Prostate gland (tissue), 2 donors: ENCODE measurements at regions not wholly inside any gene's neighbourhood (a gene's known extent, or its start where the extent isn't known, plus 50 kb on each side); places are given as distances from the start of the nearest gene placed in this dataset.

Source experiments
- DNase-seq: peaks from one replicate; pipeline ENCODE4 v3.0.0-alpha.2; 2019; ENCODE audit warnings: low spot score
- H3K27ac ChIP-seq, 2 donors: fragments of 200-600 bp; sonication (generic); 2 replicates each; pipeline ENCODE4 v1.5.1; 2017 to 2019
- H3K27me3 ChIP-seq: fragments of 200-600 bp; sonication (generic); replicated peaks from 2 replicates; pipeline ENCODE4 v1.5.1; 2019; ENCODE audit not compliant: insufficient read depth
- H3K36me3 ChIP-seq, 2 donors: fragments of 200-600 bp; sonication (generic); 1 replicate in 1 of 2; 2 replicates in 1 of 2; pipeline versions ENCODE4 v1.5.1 to v1.8.1; 2017 to 2019
- H3K4me1 ChIP-seq: fragments of 200-600 bp; sonication (generic); replicated peaks from 2 replicates; pipeline ENCODE4 v1.5.1; 2019
- H3K4me3 ChIP-seq, 2 donors: fragments of 200-600 bp; sonication (generic); 2 replicates each; pipeline ENCODE4 v1.5.1; 2017 to 2019
- H3K9me3 ChIP-seq: fragments of 200-600 bp; sonication (generic); 2 replicates; pipeline ENCODE4 v1.5.1; 2017
- CTCF ChIP-seq, 4 experiments: fragments of 200-600 bp in 2 of 4; fragments of 450-650 bp in 2 of 4; sonication (generic) in 2 of 4; IDR thresholded peaks; 1 replicate in 3 of 4; 2 replicates in 1 of 4; pipeline ENCODE4 v1.5.1; 2016 to 2019; ENCODE audit warnings: antibody characterized with exemption in 4 of 4, mild to moderate bottlenecking in 2 of 4, moderate library complexity in 2 of 4
- POLR2A ChIP-seq: fragments of 450-650 bp; IDR thresholded peaks from one replicate; pipeline ENCODE4 v1.6.1; 2016; ENCODE audit warnings: antibody characterized with exemption, mild to moderate bottlenecking
- POLR2AphosphoS5 ChIP-seq: sonication (generic); formaldehyde crosslinking; IDR thresholded peaks from one replicate; pipeline ENCODE4 v1.6.1; 2017; ENCODE audit warnings: antibody characterized with exemption
- WGBS: methylation state at CpG from one replicate; pipeline ENCODE4 v1.1.5; 2018; 5-methylcytosine and 5-hydroxymethylcytosine counted together
- intact Hi-C: fragments of 100-400 bp; cut with DNase I; formaldehyde crosslinking; loops from one replicate; pipeline ENCODE4 v1.14.2; 2022

- Histone ChIP-seq H3K27me3 (no peaks in the 10 kb centered on the region), H3K4me1 (no peaks in the 10 kb centered on the region), H3K27ac (no peak overlapping the region), H3K36me3 (no peaks in the 10 kb centered on the region), H3K9me3 (no peaks in the 10 kb centered on the region), H3K4me3 (no peak overlapping the region)
- WGBS: 32% methylated on average over 5 of the region's 5 CpGs
- peak; percentile 49 for DNase-seq
- intact Hi-C loops: no loop called here
- TF ChIP-seq POLR2A (no peak), POLR2AphosphoS5 (peak; percentile 38), CTCF (IDR thresholded peaks at IDR 0.05) (no peak)
Measured at GRCh38 chr12:30862486-30862885, 64.1 kb upstream of the TSPAN11 start.

- WGBS: 96% methylated on average over 2 of the region's 2 CpGs
- H3K27me3 ChIP-seq: no peaks in the 10 kb centered on the region
- intact Hi-C loops: no loop called here
- no peak overlapping the region for H3K27ac ChIP-seq
- H3K9me3 ChIP-seq: no peaks in the 10 kb centered on the region
- DNase-seq: no peak
- H3K4me3 ChIP-seq: no peak overlapping the region
- H3K36me3 ChIP-seq: no peaks in the 10 kb centered on the region
- TF ChIP-seq POLR2AphosphoS5 (no peak), CTCF (IDR thresholded peaks at IDR 0.05) (no peak), POLR2A (no peak)
- no peaks in the 10 kb centered on the region for H3K4me1 ChIP-seq
Measured at GRCh38 chr12:30859226-30859625, 67.3 kb upstream of the TSPAN11 start.

DNA sequence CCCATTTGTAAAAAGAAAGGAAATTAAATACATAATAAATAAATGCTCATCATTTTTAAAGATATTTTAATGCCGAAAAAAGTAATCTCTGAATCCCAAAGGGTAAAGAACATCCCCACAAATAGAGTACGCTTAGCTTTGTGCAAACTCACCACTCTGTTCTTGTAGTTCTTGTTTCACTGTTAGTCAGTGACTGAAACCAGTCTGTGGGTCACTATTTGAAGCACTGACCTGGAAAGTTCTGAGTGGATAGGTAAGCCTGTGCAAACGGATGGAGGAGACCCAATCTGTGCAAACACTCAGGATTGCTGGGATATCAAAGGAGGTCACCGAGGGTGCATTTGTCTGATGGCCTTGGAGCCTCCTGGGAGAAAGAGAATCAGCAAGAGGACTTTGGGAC, 68.1 kb upstream of the TSPAN11 start:
- Histone ChIP-seq H3K27ac (no peak overlapping the region), H3K4me1 (no peaks in the 10 kb centered on the region), H3K4me3 (no peak overlapping the region), H3K9me3 (no peaks in the 10 kb centered on the region), H3K36me3 (no peaks in the 10 kb centered on the region), H3K27me3 (no peaks in the 10 kb centered on the region)
- DNase-seq: no peak
- TF ChIP-seq POLR2A (no peak), CTCF (IDR thresholded peaks at IDR 0.05) (no peak)
- 82% methylated on average over 4 of the region's 4 CpGs for WGBS
- intact Hi-C loops: no loop called here

DNA sequence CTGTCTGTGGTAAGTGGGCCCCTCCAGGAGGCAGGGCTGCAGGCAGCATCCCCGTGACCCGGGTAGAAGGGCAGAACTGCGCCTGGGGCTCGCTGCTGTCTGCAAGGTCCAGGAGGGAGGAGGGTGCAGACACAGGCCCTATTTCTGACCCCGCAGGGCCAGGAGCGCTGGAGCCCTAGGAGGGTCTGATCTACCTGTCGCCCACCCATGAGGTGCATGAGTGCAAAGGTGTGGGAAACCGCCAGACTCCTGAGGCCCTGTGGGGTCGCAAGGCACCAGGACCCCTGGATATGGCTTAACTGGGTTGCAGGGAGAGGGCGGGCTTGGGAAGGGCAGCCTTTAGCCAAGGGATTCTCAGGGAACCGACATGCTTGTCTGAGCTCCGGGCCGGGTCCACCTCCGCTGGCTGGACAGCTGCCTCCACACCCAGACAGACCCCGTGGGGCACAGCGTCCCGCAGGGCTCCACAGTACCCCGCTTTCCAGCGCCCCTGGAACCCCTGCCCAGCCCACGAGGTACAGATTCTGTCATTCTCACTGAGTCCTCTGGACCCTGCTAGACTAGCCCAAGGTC, 72.9 kb upstream of the TSPAN11 start:
- no peaks in the 10 kb centered on the region for H3K9me3 ChIP-seq
- H3K4me1 ChIP-seq: no peaks in the 10 kb centered on the region
- intact Hi-C loops: no loop called here
- TF ChIP-seq POLR2A (no peak), POLR2AphosphoS5 (no peak), CTCF (IDR thresholded peaks at IDR 0.05) (no peak)
- no peak for DNase-seq
- H3K4me3 ChIP-seq: no peak overlapping the region
- no peaks in the 10 kb centered on the region for H3K36me3 ChIP-seq
- H3K27me3 ChIP-seq: no peaks in the 10 kb centered on the region
- H3K27ac ChIP-seq: no peak overlapping the region
- 93% methylated on average over 19 of the region's 20 CpGs for WGBS

DNA sequence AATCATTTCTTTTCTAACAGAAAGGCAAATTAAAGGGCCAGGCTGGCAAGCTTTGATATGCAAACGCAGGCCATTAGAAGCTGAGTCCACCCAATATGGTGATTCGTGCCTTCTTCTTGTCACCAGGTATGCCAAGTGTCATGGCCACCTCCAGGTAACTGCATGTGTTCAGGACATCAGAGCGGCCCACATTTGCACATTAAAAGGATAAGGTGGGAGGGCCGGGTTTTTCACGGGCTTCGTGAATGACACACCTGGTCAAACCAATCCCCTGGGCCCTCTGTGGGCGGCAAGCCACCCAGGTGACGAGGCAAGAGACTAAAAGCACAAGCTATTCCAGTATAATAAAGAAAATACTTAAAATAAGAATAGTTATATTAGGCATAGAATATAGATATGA, 75.9 kb upstream of the TSPAN11 start:
- DNase-seq: no peak
- H3K36me3 ChIP-seq: no peaks in the 10 kb centered on the region
- H3K27ac ChIP-seq: no peak overlapping the region
- intact Hi-C loops: loop anchor here (2.0 kb wide), 1 partner anchor 138 kb away; no protein-coding TSS in a partner anchor
- TF ChIP-seq CTCF (IDR thresholded peaks at IDR 0.05) (no peak), POLR2AphosphoS5 (no peak), POLR2A (no peak)
- no peak overlapping the region for H3K4me3 ChIP-seq
- 51% methylated on average over 8 of the region's 8 CpGs for WGBS
- no peaks in the 10 kb centered on the region for H3K4me1 ChIP-seq
- H3K9me3 ChIP-seq: no peaks in the 10 kb centered on the region
- H3K27me3 ChIP-seq: no peaks in the 10 kb centered on the region
